ENCODE measurements at regions not wholly inside any gene's neighbourhood (a gene's known extent, or its start where the extent isn't known, plus 50 kb on each side); places are given as distances from the start of the nearest gene placed in this dataset.
"Not testable (repeated sequence)": the region's sequence is repeated elsewhere in the genome, so short reads cannot be mapped to it uniquely, and the experiment has no call there.

DNA sequence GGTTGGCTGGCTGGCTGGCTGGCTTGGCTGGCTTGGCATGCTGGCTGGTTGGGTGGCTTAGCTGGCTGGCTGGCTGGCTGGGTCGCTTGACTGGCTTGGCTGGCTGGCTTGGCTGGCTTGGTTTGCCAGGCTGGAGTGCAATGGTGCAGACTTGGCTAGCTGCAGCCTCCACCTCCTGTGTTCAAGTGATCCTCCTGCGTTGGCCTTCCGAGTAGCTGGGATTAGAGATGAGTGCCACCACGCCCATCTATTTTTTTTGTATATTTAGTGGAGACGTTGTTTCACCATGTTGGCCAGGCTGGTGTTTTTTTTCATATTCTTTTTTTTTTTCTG, 2809.5 kb downstream of the RPIA start:
- H3K27me3 Mint-ChIP-seq; DNase-seq; H3K27ac Mint-ChIP-seq; ATAC-seq (replicated peaks); H3K36me3 Mint-ChIP-seq (ENCODE audit: insufficient read depth); H3K4me3 Mint-ChIP-seq; H3K9me3 Mint-ChIP-seq; H3K4me1 Mint-ChIP-seq (ENCODE audit: low read depth in 2 of 2): not testable (repeated sequence)

DNA sequence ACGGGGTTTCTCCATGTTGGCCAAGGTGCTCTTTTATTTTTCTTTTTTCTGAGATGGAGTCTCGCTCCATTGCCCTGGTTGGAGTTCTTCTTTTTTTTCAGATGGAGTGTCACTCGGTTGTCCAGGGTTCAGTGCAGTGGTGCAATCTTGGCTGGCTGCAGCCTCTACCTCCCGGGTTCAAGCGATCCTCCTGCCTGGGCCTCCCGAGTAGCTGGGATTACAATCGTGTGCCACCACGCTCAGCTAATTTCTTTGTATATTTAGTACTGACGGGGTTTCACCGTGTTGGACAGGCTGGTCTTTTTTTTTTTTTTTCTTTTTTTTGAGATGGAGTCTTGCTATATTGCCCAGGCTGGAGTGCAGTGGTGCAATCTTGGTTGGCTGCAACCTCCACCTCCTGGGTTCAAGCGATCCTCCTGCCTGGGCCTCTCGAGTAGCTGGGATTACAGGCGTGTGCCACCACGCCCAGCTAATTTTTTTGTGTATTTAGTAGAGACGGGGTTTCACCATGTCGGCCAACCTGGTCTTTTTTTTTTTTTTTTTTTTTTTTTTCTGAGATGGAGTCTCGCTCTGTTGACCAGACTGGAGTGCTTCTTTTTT, 2810.1 kb downstream of the RPIA start:
- not testable (repeated sequence) for H3K36me3 Mint-ChIP-seq (ENCODE audit: insufficient read depth); H3K4me3 Mint-ChIP-seq; H3K27ac Mint-ChIP-seq; H3K4me1 Mint-ChIP-seq (ENCODE audit: low read depth in 2 of 2); H3K27me3 Mint-ChIP-seq; ATAC-seq (replicated peaks); H3K9me3 Mint-ChIP-seq; DNase-seq

DNA sequence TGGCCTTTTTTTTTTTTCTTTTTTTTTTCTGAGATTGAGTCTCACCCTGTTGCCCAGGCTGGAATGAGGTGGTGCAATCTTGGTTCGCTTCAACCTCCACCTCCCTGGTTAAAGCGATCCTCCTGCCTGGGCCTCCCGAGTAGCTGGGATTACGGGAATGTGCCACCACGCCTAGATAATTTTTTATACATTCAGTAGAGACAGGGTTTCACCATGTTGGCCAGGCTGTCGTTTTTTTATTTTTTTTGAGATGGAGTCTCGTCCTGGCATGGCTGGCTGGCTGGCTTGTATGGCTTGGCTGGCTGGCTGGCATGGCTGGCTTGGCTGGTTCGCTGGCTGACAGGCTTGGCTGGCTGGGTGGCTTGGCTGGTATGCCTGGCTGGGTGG, 2812.1 kb downstream of the RPIA start:
- not testable (repeated sequence) for H3K4me1 Mint-ChIP-seq (ENCODE audit: low read depth in 2 of 2); H3K9me3 Mint-ChIP-seq; H3K4me3 Mint-ChIP-seq; H3K36me3 Mint-ChIP-seq (ENCODE audit: insufficient read depth); H3K27me3 Mint-ChIP-seq; DNase-seq; H3K27ac Mint-ChIP-seq; ATAC-seq (replicated peaks)

DNA sequence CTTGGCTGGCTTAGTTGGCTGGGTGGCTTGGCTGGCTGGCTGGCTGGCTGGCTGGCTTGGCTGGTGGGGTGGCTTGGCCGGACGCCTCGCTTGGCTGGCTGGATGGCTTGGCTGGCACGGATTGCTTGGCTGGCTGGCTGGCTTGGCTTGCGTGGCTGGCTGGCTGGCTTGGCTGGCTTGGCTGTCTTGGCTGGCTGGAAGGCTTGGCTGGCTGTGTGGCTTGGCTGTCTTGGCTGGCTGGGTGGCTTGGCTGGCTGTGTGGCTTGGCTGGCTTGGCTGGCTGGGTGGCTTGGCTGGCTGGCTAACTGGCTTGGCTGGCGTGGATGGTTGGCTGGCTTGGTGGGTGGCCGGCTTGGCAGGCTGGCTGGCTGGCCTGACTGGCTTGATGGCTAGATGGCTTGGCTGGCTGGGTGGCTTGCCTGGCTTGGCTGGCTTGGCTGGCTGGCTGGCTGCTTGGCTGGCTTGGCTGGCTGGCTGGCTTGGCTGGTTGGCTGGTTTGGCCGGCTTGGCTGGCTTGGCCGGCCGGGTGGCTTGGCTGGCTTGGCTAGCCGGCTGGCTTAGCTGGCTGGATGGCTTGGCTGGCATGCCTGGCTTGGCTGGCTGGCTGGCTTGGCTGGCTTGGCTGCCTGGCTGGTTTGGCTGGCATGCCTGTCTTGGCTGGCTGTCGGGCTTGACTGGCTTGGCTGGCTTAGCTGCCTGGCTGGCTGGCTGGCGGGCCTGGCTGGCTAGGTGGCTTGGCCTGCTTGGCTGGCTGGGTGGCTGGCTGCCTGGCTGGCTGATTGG, 2812.7 kb downstream of the RPIA start:
- ATAC-seq (replicated peaks); H3K4me3 Mint-ChIP-seq; H3K9me3 Mint-ChIP-seq; DNase-seq; H3K36me3 Mint-ChIP-seq (ENCODE audit: insufficient read depth); H3K27ac Mint-ChIP-seq; H3K27me3 Mint-ChIP-seq; H3K4me1 Mint-ChIP-seq (ENCODE audit: low read depth in 2 of 2): not testable (repeated sequence)

DNA sequence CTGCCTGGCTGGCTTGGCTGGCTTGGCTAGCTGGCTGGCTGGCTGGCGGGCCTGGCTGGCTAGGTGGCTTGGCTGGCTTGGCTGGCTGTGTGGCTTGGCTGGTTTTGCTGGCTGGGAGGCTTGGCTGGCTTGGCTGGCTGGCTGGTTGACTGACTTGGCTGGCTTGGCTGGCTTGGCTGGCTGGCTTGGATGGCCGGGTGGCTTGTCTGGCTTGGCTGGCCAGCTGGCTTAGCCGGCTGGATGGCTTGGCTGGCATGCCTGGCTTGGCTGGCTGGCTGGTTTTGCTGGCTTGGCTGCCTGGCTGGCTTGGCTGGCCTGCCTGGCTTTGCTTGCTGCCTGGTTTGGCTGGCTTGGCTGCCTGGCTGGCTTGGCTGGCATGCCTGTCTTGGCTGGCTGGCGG, 2817.3 kb downstream of the RPIA start:
- not testable (repeated sequence) for H3K4me3 Mint-ChIP-seq; H3K4me1 Mint-ChIP-seq (ENCODE audit: low read depth in 2 of 2); H3K9me3 Mint-ChIP-seq; DNase-seq; ATAC-seq (replicated peaks); H3K27ac Mint-ChIP-seq; H3K27me3 Mint-ChIP-seq; H3K36me3 Mint-ChIP-seq (ENCODE audit: insufficient read depth)

DNA sequence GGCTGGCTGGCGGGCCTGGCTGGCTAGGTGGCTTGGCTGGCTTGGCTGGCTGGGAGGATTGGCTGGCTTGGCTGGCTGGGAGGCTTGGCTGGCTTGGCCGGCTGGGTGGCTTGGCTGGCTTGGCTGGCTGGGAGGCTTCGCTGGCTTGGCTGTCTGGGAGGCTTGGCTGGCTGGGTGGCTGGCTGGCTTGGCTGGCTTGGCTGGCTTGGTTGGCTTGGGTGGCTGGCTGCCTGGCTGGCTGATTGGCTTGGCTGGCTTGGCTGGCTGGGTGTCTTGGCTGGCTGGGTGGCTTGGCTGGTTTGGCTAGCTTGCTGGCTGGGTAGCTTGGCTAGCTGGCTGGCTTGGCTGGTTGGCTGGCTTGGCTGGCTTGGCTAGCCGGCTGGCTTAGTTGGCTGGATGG, 2817.8 kb downstream of the RPIA start:
- H3K9me3 Mint-ChIP-seq; DNase-seq; H3K27ac Mint-ChIP-seq; H3K4me3 Mint-ChIP-seq; H3K4me1 Mint-ChIP-seq (ENCODE audit: low read depth in 2 of 2); ATAC-seq (replicated peaks); H3K36me3 Mint-ChIP-seq (ENCODE audit: insufficient read depth); H3K27me3 Mint-ChIP-seq: not testable (repeated sequence)

DNA sequence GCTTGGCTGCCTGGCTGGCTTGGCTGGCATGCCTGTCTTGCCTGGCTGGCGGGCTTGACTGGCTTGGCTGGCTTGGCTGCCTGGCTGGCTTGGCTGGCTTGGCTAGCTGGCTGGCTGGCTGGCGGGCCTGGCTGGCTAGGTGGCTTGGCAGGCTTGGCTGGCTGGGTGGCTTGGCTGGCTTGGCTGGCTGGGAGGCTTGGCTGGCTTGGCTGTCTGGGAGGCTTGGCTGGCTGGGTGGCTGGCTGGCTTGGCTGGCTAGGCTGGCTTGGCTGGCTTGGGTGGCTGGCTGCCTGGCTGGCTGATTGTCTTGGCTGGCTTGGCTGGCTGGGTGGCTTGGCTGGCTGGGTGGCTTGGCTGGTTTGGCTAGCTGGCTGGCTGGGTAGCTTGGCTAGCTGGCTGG, 2819.7 kb downstream of the RPIA start:
- DNase-seq; H3K9me3 Mint-ChIP-seq; H3K4me3 Mint-ChIP-seq; ATAC-seq (replicated peaks); H3K4me1 Mint-ChIP-seq (ENCODE audit: low read depth in 2 of 2); H3K27me3 Mint-ChIP-seq; H3K36me3 Mint-ChIP-seq (ENCODE audit: insufficient read depth); H3K27ac Mint-ChIP-seq: not testable (repeated sequence)

DNA sequence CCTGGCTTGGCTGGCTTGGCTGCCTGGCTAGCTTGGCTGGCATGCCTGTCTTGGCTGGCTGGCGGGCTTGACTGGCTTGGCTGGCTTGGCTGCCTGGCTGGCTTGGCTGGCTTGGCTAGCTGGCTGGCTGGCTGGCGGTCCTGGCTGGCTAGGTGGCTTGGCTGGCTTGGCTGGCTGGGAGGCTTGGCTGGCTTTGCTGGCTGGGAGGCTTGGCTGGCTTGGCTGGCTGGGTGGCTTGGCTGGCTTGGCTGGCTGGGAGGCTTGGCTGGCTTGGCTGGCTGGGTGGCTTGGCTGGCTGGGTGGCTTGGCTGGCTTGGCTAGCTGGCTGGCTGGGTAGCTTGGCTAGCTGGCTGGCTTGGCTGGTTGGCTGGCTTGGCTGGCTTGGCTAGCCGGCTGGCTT, 2824.5 kb downstream of the RPIA start:
- not testable (repeated sequence) for H3K27me3 Mint-ChIP-seq; DNase-seq; H3K4me1 Mint-ChIP-seq (ENCODE audit: low read depth in 2 of 2); ATAC-seq (replicated peaks); H3K27ac Mint-ChIP-seq; H3K9me3 Mint-ChIP-seq; H3K4me3 Mint-ChIP-seq; H3K36me3 Mint-ChIP-seq (ENCODE audit: insufficient read depth)

DNA sequence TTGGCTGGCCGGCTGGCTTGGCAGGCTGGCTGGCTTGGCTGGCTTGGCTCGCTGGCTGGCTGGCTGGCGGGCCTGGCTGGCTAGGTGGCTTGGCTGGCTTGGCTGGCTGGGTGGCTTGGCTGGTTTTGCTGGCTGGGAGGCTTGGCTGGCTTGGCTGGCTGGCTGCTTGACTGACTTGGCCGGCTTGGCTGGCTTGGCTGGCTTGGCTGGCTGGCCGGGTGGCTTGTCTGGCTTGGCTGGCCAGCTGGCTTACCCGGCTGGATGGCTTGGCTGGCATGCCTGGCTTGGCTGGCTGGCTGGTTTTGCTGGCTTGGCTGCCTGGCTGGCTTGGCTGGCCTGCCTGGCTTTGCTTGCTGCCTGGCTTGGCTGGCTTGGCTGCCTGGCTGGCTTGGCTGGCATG, 2825.2 kb downstream of the RPIA start:
- not testable (repeated sequence) for H3K9me3 Mint-ChIP-seq; H3K4me3 Mint-ChIP-seq; H3K4me1 Mint-ChIP-seq (ENCODE audit: low read depth in 2 of 2); H3K27me3 Mint-ChIP-seq; H3K36me3 Mint-ChIP-seq (ENCODE audit: insufficient read depth); ATAC-seq (replicated peaks); H3K27ac Mint-ChIP-seq; DNase-seq

DNA sequence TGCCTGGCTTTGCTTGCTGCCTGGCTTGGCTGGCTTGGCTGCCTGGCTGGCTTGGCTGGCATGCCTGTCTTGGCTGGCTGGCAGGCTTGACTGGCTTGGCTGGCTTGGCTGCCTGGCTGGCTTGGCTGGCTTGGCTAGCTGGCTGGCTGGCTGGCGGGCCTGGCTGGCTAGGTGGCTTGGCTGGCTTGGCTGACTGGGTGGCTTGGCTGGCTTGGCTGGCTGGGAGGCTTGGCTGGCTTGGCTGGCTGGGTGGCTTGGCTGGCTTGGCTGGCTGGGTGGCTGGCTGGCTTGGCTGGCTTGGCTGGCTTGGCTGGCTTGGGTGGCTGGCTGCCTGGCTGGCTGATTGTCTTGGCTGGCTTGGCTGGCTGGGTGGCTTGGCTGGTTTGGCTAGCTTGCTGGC, 2826.4 kb downstream of the RPIA start:
- ATAC-seq (replicated peaks); H3K4me3 Mint-ChIP-seq; DNase-seq; H3K4me1 Mint-ChIP-seq (ENCODE audit: low read depth in 2 of 2); H3K9me3 Mint-ChIP-seq; H3K27ac Mint-ChIP-seq; H3K36me3 Mint-ChIP-seq (ENCODE audit: insufficient read depth); H3K27me3 Mint-ChIP-seq: not testable (repeated sequence)

DNA sequence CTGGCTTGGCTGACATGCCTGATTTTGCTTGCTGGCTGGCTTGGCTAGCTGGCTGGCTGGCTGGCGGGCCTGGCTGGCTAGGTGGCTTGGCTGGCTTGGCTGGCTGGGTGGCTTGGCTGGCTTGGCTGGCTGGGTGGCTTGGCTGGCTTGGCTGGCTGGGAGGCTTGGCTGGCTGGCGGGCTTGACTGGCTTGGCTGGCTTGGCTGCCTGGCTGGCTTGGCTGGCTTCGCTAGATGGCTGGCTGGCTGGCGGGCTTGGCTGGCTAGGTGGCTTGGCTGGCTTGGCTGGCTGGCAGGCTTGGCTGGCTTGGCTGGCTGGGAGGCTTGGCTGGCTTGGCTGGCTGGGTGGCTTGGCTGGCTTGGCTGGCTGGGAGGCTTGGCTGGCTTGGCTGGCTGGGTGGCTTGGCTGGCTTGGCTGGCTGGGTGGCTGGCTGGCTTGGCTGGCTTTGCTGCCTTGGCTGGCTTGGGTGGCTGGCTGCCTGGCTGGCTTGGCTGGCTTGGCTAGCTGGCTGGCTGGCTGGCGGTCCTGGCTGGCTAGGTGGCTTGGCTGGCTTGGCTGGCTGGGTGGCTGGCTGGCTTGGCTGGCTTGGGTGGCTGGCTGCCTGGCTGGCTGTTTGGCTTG, 2827.0 kb downstream of the RPIA start:
- ATAC-seq (replicated peaks); H3K27ac Mint-ChIP-seq; H3K27me3 Mint-ChIP-seq; DNase-seq; H3K9me3 Mint-ChIP-seq; H3K4me1 Mint-ChIP-seq (ENCODE audit: low read depth in 2 of 2); H3K4me3 Mint-ChIP-seq; H3K36me3 Mint-ChIP-seq (ENCODE audit: insufficient read depth): not testable (repeated sequence)

DNA sequence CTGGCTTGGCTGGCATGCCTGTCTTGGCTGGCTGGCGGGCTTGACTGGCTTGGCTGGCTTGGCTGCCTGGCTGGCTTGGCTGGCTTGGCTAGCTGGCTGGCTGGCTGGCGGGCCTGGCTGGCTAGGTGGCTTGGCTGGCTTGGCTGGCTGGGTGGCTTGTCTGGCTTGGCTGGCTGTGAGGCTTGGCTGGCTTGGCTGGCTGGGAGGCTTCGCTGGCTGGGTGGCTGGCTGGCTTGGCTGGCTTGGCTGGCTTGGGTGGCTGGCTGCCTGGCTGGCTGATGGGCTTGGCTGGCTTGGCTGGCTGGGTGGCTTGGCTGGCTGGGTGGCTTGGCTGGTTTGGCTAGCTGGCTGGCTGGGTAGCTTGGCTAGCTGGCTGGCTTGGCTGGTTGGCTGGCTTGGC, 2827.9 kb downstream of the RPIA start:
- not testable (repeated sequence) for H3K36me3 Mint-ChIP-seq (ENCODE audit: insufficient read depth); H3K27me3 Mint-ChIP-seq; H3K4me3 Mint-ChIP-seq; H3K9me3 Mint-ChIP-seq; H3K27ac Mint-ChIP-seq; H3K4me1 Mint-ChIP-seq (ENCODE audit: low read depth in 2 of 2); ATAC-seq (replicated peaks); DNase-seq

DNA sequence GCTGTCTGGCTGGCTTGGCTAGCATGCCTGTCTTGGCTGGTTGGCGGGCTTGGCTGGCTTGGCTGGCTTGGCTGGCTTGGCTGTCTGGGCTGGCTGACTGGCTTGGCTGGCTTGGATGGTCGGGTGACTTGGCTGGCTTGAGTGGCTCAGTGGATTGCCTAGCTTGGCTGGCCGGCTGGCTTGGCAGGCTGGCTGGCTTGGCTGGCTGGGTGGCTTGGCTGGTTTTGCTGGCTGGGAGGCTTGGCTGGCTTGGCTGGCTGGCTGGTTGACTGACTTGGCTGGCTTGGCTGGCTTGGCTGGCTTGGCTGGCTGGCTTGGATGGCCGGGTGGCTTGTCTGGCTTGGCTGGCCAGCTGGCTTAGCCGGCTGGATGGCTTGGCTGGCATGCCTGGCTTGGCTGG, 2828.4 kb downstream of the RPIA start:
- H3K4me1 Mint-ChIP-seq (ENCODE audit: low read depth in 2 of 2); H3K9me3 Mint-ChIP-seq; H3K27ac Mint-ChIP-seq; ATAC-seq (replicated peaks); DNase-seq; H3K4me3 Mint-ChIP-seq; H3K36me3 Mint-ChIP-seq (ENCODE audit: insufficient read depth); H3K27me3 Mint-ChIP-seq: not testable (repeated sequence)

DNA sequence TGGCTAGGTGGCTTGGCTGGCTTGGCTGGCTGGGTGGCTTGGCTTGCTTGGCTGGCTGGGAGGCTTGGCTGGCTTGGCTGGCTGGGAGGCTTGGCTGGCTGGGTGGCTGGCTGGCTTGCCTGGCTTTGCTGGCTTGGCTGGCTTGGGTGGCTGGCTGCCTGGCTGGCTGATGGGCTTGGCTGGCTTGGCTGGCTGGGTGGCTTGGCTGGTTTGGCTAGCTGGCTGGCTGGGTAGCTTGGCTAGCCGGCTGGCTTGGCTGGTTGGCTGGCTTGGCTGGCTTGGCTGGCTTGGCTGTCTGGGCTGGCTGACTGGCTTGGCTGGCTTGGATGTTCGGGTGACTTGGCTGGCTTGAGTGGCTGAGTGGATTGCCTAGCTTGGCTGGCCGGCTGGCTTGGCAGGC, 2829.1 kb downstream of the RPIA start:
- ATAC-seq (replicated peaks); DNase-seq; H3K27ac Mint-ChIP-seq; H3K36me3 Mint-ChIP-seq (ENCODE audit: insufficient read depth); H3K27me3 Mint-ChIP-seq; H3K4me3 Mint-ChIP-seq; H3K4me1 Mint-ChIP-seq (ENCODE audit: low read depth in 2 of 2); H3K9me3 Mint-ChIP-seq: not testable (repeated sequence)
